Smooth muscle cell (in vitro differentiated cells): ENCODE measurements at regions not wholly inside any gene's neighbourhood (a gene's known extent, or its start where the extent isn't known, plus 50 kb on each side); places are given as distances from the start of the nearest gene placed in this dataset.

Source experiments
- DNase-seq: peaks from one replicate; lab custom pipeline; 2025; ENCODE audit not compliant: unreplicated experiment; lab: John Stamatoyannopoulos, UW
- H2AFZ ChIP-seq: fragments of 200-600 bp; sonication (generic); 2 replicates; pipeline ENCODE4 v1.6.0; 2016; ENCODE audit warnings: antibody characterized with exemption, low read depth, mild to moderate bottlenecking
- H3F3A ChIP-seq: fragments of 200-600 bp; sonication (generic); 2 replicates; pipeline ENCODE4 v1.6.0; 2017; ENCODE audit warnings: antibody characterized with exemption, low read depth
- H3K27ac ChIP-seq: fragments of 200-600 bp; sonication (generic); 2 replicates; pipeline ENCODE4 v1.5.1; 2016; ENCODE audit warnings: low read depth, mild to moderate bottlenecking
- H3K27me3 ChIP-seq: fragments of 200-600 bp; sonication (generic); 2 replicates; pipeline ENCODE4 v1.6.1; 2016; ENCODE audit warnings: low read depth, mild to moderate bottlenecking
- H3K36me3 ChIP-seq: fragments of 200-600 bp; sonication (generic); 2 replicates; pipeline ENCODE4 v1.5.1; 2016; ENCODE audit warnings: low read depth
- H3K4me1 ChIP-seq: fragments of 200-600 bp; sonication (generic); 2 replicates; pipeline ENCODE4 v1.5.1; 2016; ENCODE audit warnings: low read depth
- H3K4me2 ChIP-seq: fragments of 200-600 bp; sonication (generic); 2 replicates; pipeline ENCODE4 v1.6.0; 2016; ENCODE audit warnings: mild to moderate bottlenecking
- H3K4me3 ChIP-seq: fragments of 200-600 bp; sonication (generic); 2 replicates; pipeline ENCODE4 v1.5.1; 2016; ENCODE audit warnings: mild to moderate bottlenecking
- H3K79me2 ChIP-seq: fragments of 200-600 bp; sonication (generic); 2 replicates; pipeline ENCODE4 v1.6.0; 2016; ENCODE audit warnings: low read depth, mild to moderate bottlenecking
- H3K9ac ChIP-seq: fragments of 200-600 bp; sonication (generic); 2 replicates; pipeline ENCODE4 v1.6.0; 2016; ENCODE audit warnings: low read depth
- H3K9me3 ChIP-seq: fragments of 200-600 bp; sonication (generic); replicated peaks from 2 replicates; pipeline ENCODE4 v1.5.1; 2016; ENCODE audit warnings: low read depth
- H4K20me1 ChIP-seq: fragments of 200-600 bp; sonication (generic); 2 replicates; pipeline ENCODE4 v1.6.0; 2016; ENCODE audit warnings: low read depth
- WGBS: methylation state at CpG from one replicate; pipeline ENCODE4 v1.1.7; 2016; ENCODE audit warnings: low lambda C conversion rate; 5-methylcytosine and 5-hydroxymethylcytosine counted together
- TF ChIP-seq, protein P1 (sequence below): fragments of 200-600 bp; sonication (generic); IDR thresholded peaks from 2 replicates; pipeline ENCODE4 v1.5.1; 2017; ENCODE audit warnings: borderline replicate concordance, mild to moderate bottlenecking, antibody characterized with exemption; ENCODE audit not compliant: insufficient read depth, poor library complexity, severe bottlenecking

- no peak overlapping the region for H3K27ac ChIP-seq
- no peaks in the 10 kb centered on the region for H3F3A ChIP-seq
- no peak for DNase-seq
- no peaks in the 10 kb centered on the region for H3K79me2 ChIP-seq
- TF ChIP-seq, protein P1, sequence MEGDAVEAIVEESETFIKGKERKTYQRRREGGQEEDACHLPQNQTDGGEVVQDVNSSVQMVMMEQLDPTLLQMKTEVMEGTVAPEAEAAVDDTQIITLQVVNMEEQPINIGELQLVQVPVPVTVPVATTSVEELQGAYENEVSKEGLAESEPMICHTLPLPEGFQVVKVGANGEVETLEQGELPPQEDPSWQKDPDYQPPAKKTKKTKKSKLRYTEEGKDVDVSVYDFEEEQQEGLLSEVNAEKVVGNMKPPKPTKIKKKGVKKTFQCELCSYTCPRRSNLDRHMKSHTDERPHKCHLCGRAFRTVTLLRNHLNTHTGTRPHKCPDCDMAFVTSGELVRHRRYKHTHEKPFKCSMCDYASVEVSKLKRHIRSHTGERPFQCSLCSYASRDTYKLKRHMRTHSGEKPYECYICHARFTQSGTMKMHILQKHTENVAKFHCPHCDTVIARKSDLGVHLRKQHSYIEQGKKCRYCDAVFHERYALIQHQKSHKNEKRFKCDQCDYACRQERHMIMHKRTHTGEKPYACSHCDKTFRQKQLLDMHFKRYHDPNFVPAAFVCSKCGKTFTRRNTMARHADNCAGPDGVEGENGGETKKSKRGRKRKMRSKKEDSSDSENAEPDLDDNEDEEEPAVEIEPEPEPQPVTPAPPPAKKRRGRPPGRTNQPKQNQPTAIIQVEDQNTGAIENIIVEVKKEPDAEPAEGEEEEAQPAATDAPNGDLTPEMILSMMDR, result no peak
- no peaks in the 10 kb centered on the region for H3K27me3 ChIP-seq
- H3K4me2 ChIP-seq, result no peak overlapping the region
- 96% methylated on average over 1 of the region's 1 CpG for WGBS
- no peaks in the 10 kb centered on the region for H3K9me3 ChIP-seq
- H3K4me3 ChIP-seq, result no peak overlapping the region
- no peaks in the 10 kb centered on the region for H3K4me1 ChIP-seq
- H3K36me3 ChIP-seq, result no peaks in the 10 kb centered on the region
- no peak overlapping the region for H3K9ac ChIP-seq
- H4K20me1 ChIP-seq, result no peaks in the 10 kb centered on the region
- H2AFZ ChIP-seq, result no peak overlapping the region
Measured at GRCh38 chr12:69026336-69026735, 93.4 kb upstream of the CPM start.

GRCh38 chr12:69027411-69027881 is 94.5 kb upstream of the CPM start:
- H3F3A ChIP-seq, result no peaks in the 10 kb centered on the region
- H3K4me2 ChIP-seq, result no peak overlapping the region
- no peaks in the 10 kb centered on the region for H3K4me1 ChIP-seq
- no peak overlapping the region for H2AFZ ChIP-seq
- no peak for DNase-seq
- no peaks in the 10 kb centered on the region for H3K27me3 ChIP-seq
- no peaks in the 10 kb centered on the region for H3K9me3 ChIP-seq
- H3K4me3 ChIP-seq, result no peak overlapping the region
- H4K20me1 ChIP-seq, result no peaks in the 10 kb centered on the region
- WGBS, result 68% methylated on average over 4 of the region's 4 CpGs
- H3K36me3 ChIP-seq, result no peaks in the 10 kb centered on the region
- no peak overlapping the region for H3K27ac ChIP-seq
- no peak overlapping the region for H3K9ac ChIP-seq
- no peaks in the 10 kb centered on the region for H3K79me2 ChIP-seq
- TF ChIP-seq, protein P1, result no peak

DNA sequence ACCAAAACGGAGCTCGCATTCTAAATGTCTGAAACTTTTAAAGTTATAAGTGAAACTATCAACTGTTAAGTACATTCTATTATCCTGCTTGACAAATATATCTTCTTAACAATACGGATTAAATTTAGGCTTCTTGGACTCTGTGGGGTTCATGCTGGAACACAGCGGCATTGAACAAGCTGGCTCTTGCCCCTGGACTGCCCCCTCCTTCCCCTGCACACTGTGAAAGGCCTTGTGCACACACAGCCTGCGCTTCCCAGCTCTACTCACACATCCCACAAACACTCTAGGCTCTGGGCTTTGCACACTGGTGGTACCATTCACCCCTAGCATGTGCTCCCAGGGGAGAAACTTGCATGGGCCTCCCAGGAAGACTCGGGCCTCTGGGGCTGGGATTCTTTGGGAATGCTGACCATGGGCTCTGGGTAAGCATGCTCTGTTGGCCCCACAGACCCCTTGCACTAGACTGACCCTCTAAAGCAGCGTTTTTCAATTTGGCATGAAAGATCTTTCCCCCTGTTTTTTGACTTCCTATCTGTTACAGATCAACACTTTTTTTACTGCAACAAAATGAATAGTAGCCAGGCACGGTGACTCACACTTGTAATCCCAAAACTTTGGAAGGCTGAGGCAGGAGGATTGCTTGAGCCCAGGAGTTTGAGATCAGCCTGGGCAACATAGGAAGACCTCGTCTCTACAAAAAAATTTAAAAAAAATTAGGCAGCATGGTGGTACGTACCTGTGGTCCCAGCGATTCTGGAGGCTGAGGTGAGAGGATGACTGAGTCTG is 96.2 kb upstream of the CPM start:
- Histone ChIP-seq H3K36me3 (no peaks in the 10 kb centered on the region), H3K79me2 (no peaks in the 10 kb centered on the region), H3F3A (no peaks in the 10 kb centered on the region), H3K4me3 (no peak overlapping the region), H3K9ac (no peak overlapping the region), H4K20me1 (no peaks in the 10 kb centered on the region), H3K4me1 (no peaks in the 10 kb centered on the region), H3K4me2 (no peak overlapping the region), H3K9me3 (no peaks in the 10 kb centered on the region), H2AFZ (no peak overlapping the region), H3K27ac (no peak overlapping the region), H3K27me3 (no peaks in the 10 kb centered on the region)
- DNase-seq, result no peak
- WGBS, result 74% methylated on average over 11 of the region's 11 CpGs
- TF ChIP-seq, protein P1, result no peak

- Histone ChIP-seq H4K20me1 (no peaks in the 10 kb centered on the region), H3K4me2 (no peak overlapping the region), H2AFZ (no peak overlapping the region), H3K36me3 (no peaks in the 10 kb centered on the region), H3K9me3 (no peaks in the 10 kb centered on the region), H3K9ac (no peak overlapping the region), H3F3A (no peaks in the 10 kb centered on the region), H3K27ac (no peak overlapping the region), H3K4me1 (no peaks in the 10 kb centered on the region), H3K27me3 (no peaks in the 10 kb centered on the region), H3K79me2 (no peaks in the 10 kb centered on the region), H3K4me3 (no peak overlapping the region)
- WGBS, result 96% methylated on average over 2 of the region's 2 CpGs
- no peak for DNase-seq
- TF ChIP-seq, protein P1, result no peak
Measured at GRCh38 chr12:69030321-69030720, 97.3 kb upstream of the CPM start.
